SK-N-DZ (cell line): ENCODE measurements at regions not wholly inside any gene's neighbourhood (a gene's known extent, or its start where the extent isn't known, plus 50 kb on each side); places are given as distances from the start of the nearest gene placed in this dataset.

Experiments
- DNase-seq: peaks from one replicate; pipeline ENCODE4 v3.0.0-alpha.2; 2015; ENCODE audit warnings: low spot score

- DNase-seq, result peak; percentile 97
Measured at GRCh38 chr2:6723865-6724604, 141.7 kb downstream of the CMPK2 start.

GRCh38 chr2:6724605-6725140 is 141.0 kb downstream of the CMPK2 start:
- no peak for DNase-seq

GRCh38 chr2:6728156-6728555 is 137.6 kb downstream of the CMPK2 start:
- DNase-seq, result no peak

GRCh38 chr2:6730003-6730402 is 135.7 kb downstream of the CMPK2 start:
- DNase-seq, result no peak

- DNase-seq, result no peak
Measured at GRCh38 chr2:6730649-6731532, 134.8 kb downstream of the CMPK2 start.

GRCh38 chr2:6739547-6739946 is 126.2 kb downstream of the CMPK2 start:
- DNase-seq, result no peak

- no peak for DNase-seq
Measured at GRCh38 chr2:6741229-6741628, 124.5 kb downstream of the CMPK2 start.

GRCh38 chr2:6744038-6744437 is 121.7 kb downstream of the CMPK2 start:
- DNase-seq, result no peak

- no peak for DNase-seq
Measured at GRCh38 chr2:6747433-6747832, 118.3 kb downstream of the CMPK2 start.

- DNase-seq, result peak; percentile 90
Measured at GRCh38 chr2:6748406-6749067, 117.2 kb downstream of the CMPK2 start.

- DNase-seq, result no peak
Measured at GRCh38 chr2:6749962-6750361, 115.7 kb downstream of the CMPK2 start.

GRCh38 chr2:6750411-6751158 is 115.1 kb downstream of the CMPK2 start:
- DNase-seq, result peak; percentile 98

GRCh38 chr2:6754419-6754818 is 111.3 kb downstream of the CMPK2 start:
- DNase-seq, result no peak

- DNase-seq, result no peak
Measured at GRCh38 chr2:6755456-6755855, 110.3 kb downstream of the CMPK2 start.

- DNase-seq, result no peak
Measured at GRCh38 chr2:6757215-6757614, 108.5 kb downstream of the CMPK2 start.

- DNase-seq, result no peak
Measured at GRCh38 chr2:6759689-6760088, 106.0 kb downstream of the CMPK2 start.

GRCh38 chr2:6760132-6760531 is 105.6 kb downstream of the CMPK2 start:
- no peak for DNase-seq

GRCh38 chr2:6764968-6765723 is 100.6 kb downstream of the CMPK2 start:
- DNase-seq, result no peak

- no peak for DNase-seq
Measured at GRCh38 chr2:6769346-6769745, 96.4 kb downstream of the CMPK2 start.

GRCh38 chr2:6770006-6770405 is 95.7 kb downstream of the CMPK2 start:
- no peak for DNase-seq
